Upper lobe of left lung (tissue), 6 donors: ENCODE measurements at regions not wholly inside any gene's neighbourhood (a gene's known extent, or its start where the extent isn't known, plus 50 kb on each side); places are given as distances from the start of the nearest gene placed in this dataset.

Experiments
- ATAC-seq, 2 donors: fragments of 200-7000 bp; cut with Tn5 transposase; one replicate each; pipeline ENCODE4 v1.9.1; 2022; ENCODE audit warnings: mild to moderate bottlenecking in 2 of 2, moderate library complexity in 2 of 2; ENCODE audit not compliant: low FRiP score in 2 of 2
- DNase-seq, 2 donors: peaks; one replicate each; pipeline ENCODE4 v3.0.0-alpha.2; 2019 to 2020
- H3K27ac ChIP-seq, 4 donors: fragments of 200-600 bp; sonication (generic); one replicate each; pipeline ENCODE4 v1.5.1; 2016 to 2019
- H3K27me3 ChIP-seq, 4 donors: fragments of 200-600 bp; sonication (generic); one replicate each; pipeline ENCODE4 v1.5.1; 2017 to 2019
- H3K36me3 ChIP-seq, 4 donors: fragments of 200-600 bp; sonication (generic); one replicate each; pipeline ENCODE4 v1.5.1; 2016 to 2019
- H3K4me1 ChIP-seq, 4 donors: fragments of 200-600 bp; sonication (generic); one replicate each; pipeline ENCODE4 v1.5.1; 2018 to 2019
- H3K4me3 ChIP-seq, 4 donors: fragments of 200-600 bp; sonication (generic); one replicate each; pipeline ENCODE4 v1.5.1; 2017 to 2019; ENCODE audit warnings: mild to moderate bottlenecking in 2 of 4, moderate library complexity in 1 of 4
- H3K9me3 ChIP-seq, 4 donors: fragments of 200-600 bp; sonication (generic); one replicate each; pipeline ENCODE4 v1.5.1; 2018 to 2019
- CTCF ChIP-seq, 6 experiments: fragments of 450-650 bp in 4 of 6; fragments of 200-600 bp in 2 of 6; sonication (generic) in 2 of 6; IDR thresholded peaks; one replicate each; pipeline ENCODE4 v1.5.1; 2016 to 2019; ENCODE audit warnings: antibody characterized with exemption in 6 of 6
- EP300 ChIP-seq, 4 donors: sonication (generic); formaldehyde crosslinking; IDR thresholded peaks; one replicate each; pipeline ENCODE4 v1.5.1; 2017; ENCODE audit warnings: antibody characterized with exemption in 4 of 4, control low read depth in 2 of 4
- POLR2A ChIP-seq, 4 donors: fragments of 450-650 bp; IDR thresholded peaks; one replicate each; pipeline ENCODE4 v1.5.1; 2016 to 2017; ENCODE audit warnings: antibody characterized with exemption in 4 of 4, mild to moderate bottlenecking in 2 of 4
- POLR2AphosphoS5 ChIP-seq, 2 donors: sonication (generic); formaldehyde crosslinking; IDR thresholded peaks; one replicate each; pipeline ENCODE4 v1.5.1; 2017; ENCODE audit warnings: antibody characterized with exemption in 2 of 2
- WGBS, 2 donors: methylation state at CpG; one replicate each; pipeline ENCODE4 v1.1.5; 2017 to 2018; 5-methylcytosine and 5-hydroxymethylcytosine counted together
- donor health status: DM: no; HTN: no; CAD: no; lungs with moderate emphysema.
- donor health status: DM: no; HTN: yes; CAD: no; lungs with severe emphysema.

GRCh38 chr1:5716126-5716525, 276.1 kb downstream of the NPHP4 start:
- TF ChIP-seq CTCF (IDR thresholded peaks at IDR 0.05), result no peak
- peaks cover 0 to 3% (median 0%) of the 10 kb centered on the region in 4 donors for H3K4me1 ChIP-seq
- DNase-seq (no peak), ATAC-seq (no peak)
- H3K4me3 ChIP-seq, result no peak overlapping the region
- H3K27me3 ChIP-seq, result peaks cover 0 to 6% (median 0%) of the 10 kb centered on the region in 4 donors
- peaks cover 0 to 6% (median 3%) of the 10 kb centered on the region in 4 donors for H3K9me3 ChIP-seq
- no peak overlapping the region for H3K27ac ChIP-seq
- H3K36me3 ChIP-seq, result no peaks in the 10 kb centered on the region
- 92 to 94% methylated on average over 4 to 6 of the region's 6 CpGs for WGBS, 2 donors

- Histone ChIP-seq H3K36me3 (no peaks in the 10 kb centered on the region), H3K4me3 (no peak overlapping the region), H3K4me1 (peaks cover 0 to 3% (median 0%) of the 10 kb centered on the region in 4 donors), H3K27ac (no peak overlapping the region), H3K9me3 (peaks cover 0 to 6% (median 3%) of the 10 kb centered on the region in 4 donors), H3K27me3 (peaks cover 0 to 6% (median 0%) of the 10 kb centered on the region in 4 donors)
- ATAC-seq, result peak in 1 of 2 donors; percentile 33
- peak in 1 of 2 donors; percentile 67 for DNase-seq
- WGBS, 2 donors, result 87 to 89% methylated on average over 23 to 36 of the region's 36 CpGs
- TF ChIP-seq EP300 (IDR thresholded peaks at IDR 0.05) (no peak), POLR2AphosphoS5 (IDR thresholded peaks at IDR 0.05) (no peak), POLR2A (IDR thresholded peaks at IDR 0.05) (no peak), CTCF (IDR thresholded peaks at IDR 0.05) (no peak)
These were observed 278.9 kb downstream of the NPHP4 start for GRCh38 chr1:5713101-5714010.

GRCh38 chr1:5711956-5712645, 280.1 kb downstream of the NPHP4 start:
- H3K27ac ChIP-seq, result no peak overlapping the region
- 93% methylated on average over 42 to 45 of the region's 45 CpGs for WGBS, 2 donors
- no peak overlapping the region for H3K4me3 ChIP-seq
- no peaks in the 10 kb centered on the region for H3K36me3 ChIP-seq
- H3K27me3 ChIP-seq, result peaks cover 0 to under 1% (median 0%) of the 10 kb centered on the region in 4 donors
- H3K4me1 ChIP-seq, result no peaks in the 10 kb centered on the region
- no peak for ATAC-seq
- DNase-seq, result peak in 1 of 2 donors; percentile 70
- H3K9me3 ChIP-seq, result peaks cover 0 to 6% (median 3%) of the 10 kb centered on the region in 4 donors
- TF ChIP-seq EP300 (IDR thresholded peaks at IDR 0.05) (no peak), POLR2AphosphoS5 (IDR thresholded peaks at IDR 0.05) (no peak), CTCF (IDR thresholded peaks at IDR 0.05) (no peak), POLR2A (IDR thresholded peaks at IDR 0.05) (no peak)

- no peaks in the 10 kb centered on the region for H3K4me1 ChIP-seq
- no peak overlapping the region for H3K27ac ChIP-seq
- no peaks in the 10 kb centered on the region for H3K27me3 ChIP-seq
- H3K36me3 ChIP-seq, result no peaks in the 10 kb centered on the region
- peaks cover 0 to 6% (median 3%) of the 10 kb centered on the region in 4 donors for H3K9me3 ChIP-seq
- no peak overlapping the region for H3K4me3 ChIP-seq
- DNase-seq (no peak), ATAC-seq (no peak)
- WGBS, 2 donors, result 88 to 95% methylated on average over 2 to 7 of the region's 7 CpGs
- TF ChIP-seq EP300 (IDR thresholded peaks at IDR 0.05) (no peak), POLR2AphosphoS5 (IDR thresholded peaks at IDR 0.05) (no peak), POLR2A (IDR thresholded peaks at IDR 0.05) (no peak), CTCF (IDR thresholded peaks at IDR 0.05) (no peak)
These were observed 281.1 kb downstream of the NPHP4 start for GRCh38 chr1:5711079-5711478.
